Ishikawa (cell line): ENCODE measurements at regions not wholly inside any gene's neighbourhood (a gene's known extent, or its start where the extent isn't known, plus 50 kb on each side); places are given as distances from the start of the nearest gene placed in this dataset.

Experiments used
- CEBPB ChIP-seq: IDR thresholded peaks from 2 replicates; pipeline ENCODE4 v1.6.1; 2012
- CREB1 ChIP-seq: IDR thresholded peaks from 2 replicates; pipeline ENCODE4 v1.6.1; 2012; ENCODE audit warnings: low read depth
- EGR1 ChIP-seq: IDR thresholded peaks from 2 replicates; pipeline ENCODE4 v1.6.1; 2012
- EP300 ChIP-seq: IDR thresholded peaks from 2 replicates; pipeline ENCODE4 v1.6.1; 2012; ENCODE audit warnings: borderline replicate concordance
- FOXM1 ChIP-seq: IDR thresholded peaks from 2 replicates; pipeline ENCODE4 v1.6.1; 2012; ENCODE audit warnings: low read depth, borderline replicate concordance
- MAX ChIP-seq: IDR thresholded peaks from 2 replicates; pipeline ENCODE4 v1.6.1; 2012
- NFIC ChIP-seq: IDR thresholded peaks from 2 replicates; pipeline ENCODE4 v1.6.1; 2012
- RAD21 ChIP-seq: IDR thresholded peaks from 2 replicates; pipeline ENCODE4 v1.6.1; 2012; ENCODE audit warnings: low read depth
- REST ChIP-seq: IDR thresholded peaks from 2 replicates; pipeline ENCODE4 v1.6.1; 2012; ENCODE audit warnings: low read depth, mild to moderate bottlenecking
- TAF1 ChIP-seq: IDR thresholded peaks from 2 replicates; pipeline ENCODE4 v1.6.1; 2012; ENCODE audit warnings: low read depth, mild to moderate bottlenecking
- TCF12 ChIP-seq: IDR thresholded peaks from 2 replicates; pipeline ENCODE4 v1.6.1; 2012; ENCODE audit warnings: low read depth
- TEAD4 ChIP-seq: IDR thresholded peaks from 2 replicates; pipeline ENCODE4 v1.6.1; 2012
- YY1 ChIP-seq: IDR thresholded peaks from 2 replicates; pipeline ENCODE4 v1.6.1; 2012; ENCODE audit warnings: low read depth
- ZBTB7A ChIP-seq: IDR thresholded peaks from 2 replicates; pipeline ENCODE4 v1.6.1; 2012; ENCODE audit warnings: low read depth
- TF ChIP-seq, protein P1 (sequence below): IDR thresholded peaks from 2 replicates; pipeline ENCODE4 v1.6.1; 2012

DNA sequence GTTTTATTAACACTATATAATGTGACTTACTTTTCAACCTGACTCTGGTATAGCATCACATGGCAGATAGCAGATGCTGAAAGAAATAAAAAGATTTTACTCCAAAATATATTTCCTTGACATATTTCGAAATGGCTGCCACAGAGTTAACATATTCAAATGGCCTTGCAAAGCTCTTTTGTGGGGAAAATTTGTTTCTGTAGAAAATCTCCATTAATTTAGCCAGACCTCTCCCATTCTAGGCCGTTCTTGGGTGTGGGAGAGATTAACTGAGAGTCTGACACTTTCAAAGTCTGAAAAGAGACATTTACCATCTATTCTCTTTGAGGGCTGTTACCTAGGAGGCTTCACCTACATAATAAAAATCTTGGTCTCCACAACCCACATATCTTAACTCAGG, 217.2 kb downstream of the OTOR start:
- TF ChIP-seq EP300 (no peak), REST (no peak), EGR1 (no peak), TAF1 (no peak), NFIC (no peak), YY1 (no peak), MAX (no peak), ZBTB7A (no peak)

DNA sequence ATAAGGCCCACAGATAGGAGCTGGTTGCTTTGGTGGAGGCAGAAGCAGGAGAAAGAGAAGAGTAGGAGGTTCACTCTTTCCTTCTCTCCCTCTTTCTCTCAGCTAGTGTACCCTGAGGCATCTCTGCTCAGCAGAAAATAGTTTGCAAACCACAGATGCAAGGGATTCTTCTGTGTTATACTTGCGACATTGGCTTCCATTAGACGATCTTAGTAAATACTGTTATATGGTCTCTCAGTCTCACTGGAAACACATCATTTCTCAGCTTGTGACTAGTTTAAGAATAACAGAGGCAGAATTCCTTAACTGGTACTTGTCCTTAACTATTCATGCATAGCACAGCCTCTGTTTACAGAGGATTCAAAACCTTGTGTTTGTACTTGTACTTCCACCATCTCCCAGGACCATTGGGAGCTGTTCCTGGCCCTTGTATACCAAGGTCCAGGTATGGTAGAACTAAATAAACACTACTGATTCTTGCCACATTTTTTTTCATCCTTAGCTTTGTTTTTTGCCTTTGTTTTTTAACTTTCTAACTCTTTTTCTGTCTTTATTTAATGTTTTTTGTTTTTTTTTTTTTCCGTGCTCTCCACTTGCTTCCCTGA, 218.2 kb downstream of the OTOR start:
- TF ChIP-seq YY1, result no peak
- no peak for TF ChIP-seq TCF12
- TF ChIP-seq FOXM1, result no peak
- TF ChIP-seq ZBTB7A, result no peak
- no peak for TF ChIP-seq NFIC
- TF ChIP-seq TEAD4, result no peak
- TF ChIP-seq RAD21, result no peak
- TF ChIP-seq CREB1, result no peak
- TF ChIP-seq EGR1, result no peak
- no peak for TF ChIP-seq TAF1
- no peak for TF ChIP-seq REST
- TF ChIP-seq CEBPB, result no peak
- TF ChIP-seq EP300, result no peak
- no peak for TF ChIP-seq MAX
- TF ChIP-seq, protein P1, sequence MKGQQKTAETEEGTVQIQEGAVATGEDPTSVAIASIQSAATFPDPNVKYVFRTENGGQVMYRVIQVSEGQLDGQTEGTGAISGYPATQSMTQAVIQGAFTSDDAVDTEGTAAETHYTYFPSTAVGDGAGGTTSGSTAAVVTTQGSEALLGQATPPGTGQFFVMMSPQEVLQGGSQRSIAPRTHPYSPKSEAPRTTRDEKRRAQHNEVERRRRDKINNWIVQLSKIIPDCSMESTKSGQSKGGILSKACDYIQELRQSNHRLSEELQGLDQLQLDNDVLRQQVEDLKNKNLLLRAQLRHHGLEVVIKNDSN, result no peak

- TF ChIP-seq CREB1 (no peak), EGR1 (no peak), TEAD4 (no peak), REST (no peak)
Measured at GRCh38 chr20:16968099-16968498, 219.9 kb downstream of the OTOR start.

- no peak for TF ChIP-seq EGR1
- no peak for TF ChIP-seq ZBTB7A
- TF ChIP-seq FOXM1, result no peak
- TF ChIP-seq CEBPB, result no peak
- TF ChIP-seq RAD21, result no peak
- TF ChIP-seq YY1, result no peak
- TF ChIP-seq TAF1, result no peak
- no peak for TF ChIP-seq MAX
- TF ChIP-seq TEAD4, result no peak
Measured at GRCh38 chr20:16970776-16971175, 222.6 kb downstream of the OTOR start.

DNA sequence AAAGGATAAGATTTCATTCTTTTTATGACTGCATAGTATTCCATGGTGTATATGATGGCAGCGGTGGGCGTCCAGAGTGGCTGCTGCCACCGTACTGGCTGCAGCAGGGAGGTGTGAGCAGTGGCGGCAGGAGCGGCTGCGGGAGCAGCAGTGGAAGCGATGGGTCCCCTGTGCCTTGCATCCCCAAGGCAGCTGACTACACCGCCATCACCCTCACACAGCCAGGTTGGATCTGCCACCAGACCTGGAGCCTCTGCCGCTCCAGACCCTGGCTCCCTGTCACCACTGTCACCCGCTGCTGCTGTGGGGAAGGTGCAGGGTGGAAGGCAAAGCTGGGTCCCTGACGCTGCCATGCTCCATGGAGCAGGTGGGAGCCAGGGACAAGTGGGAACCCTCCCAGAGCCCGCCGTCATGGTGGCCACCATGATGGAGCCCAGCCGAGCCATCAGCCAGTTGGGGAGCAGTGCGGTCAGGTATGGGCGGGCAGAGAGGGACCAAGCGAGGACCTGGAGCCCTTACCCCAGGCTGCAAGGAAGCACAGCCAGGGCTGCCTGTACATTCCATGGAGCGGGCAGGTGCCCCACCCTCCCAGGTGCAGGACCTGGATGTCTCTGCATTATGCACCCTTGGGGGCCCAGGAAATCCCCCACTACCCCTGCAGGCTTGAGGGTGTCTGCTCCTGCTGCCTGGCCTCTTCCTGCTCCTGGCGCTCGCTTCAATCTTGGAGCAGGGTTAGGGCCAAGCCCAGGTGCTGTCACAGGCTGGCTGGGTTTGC, 226.1 kb downstream of the OTOR start:
- TF ChIP-seq, protein P1, result no peak
- TF ChIP-seq TEAD4, result no peak
- no peak for TF ChIP-seq ZBTB7A
- no peak for TF ChIP-seq CEBPB
- TF ChIP-seq YY1, result no peak
- no peak for TF ChIP-seq TAF1
- TF ChIP-seq NFIC, result no peak
- TF ChIP-seq TCF12, result no peak
- TF ChIP-seq FOXM1, result no peak
- TF ChIP-seq REST, result no peak
- no peak for TF ChIP-seq EGR1
- no peak for TF ChIP-seq EP300
- no peak for TF ChIP-seq CREB1
- TF ChIP-seq MAX, result no peak
